Kidney glomerular epithelial cell (primary cell): ENCODE measurements at regions not wholly inside any gene's neighbourhood (a gene's known extent, or its start where the extent isn't known, plus 50 kb on each side); places are given as distances from the start of the nearest gene placed in this dataset.

Experiments used
- DNase-seq: peaks from one replicate; lab custom pipeline; 2025; lab: John Stamatoyannopoulos, UW

DNA sequence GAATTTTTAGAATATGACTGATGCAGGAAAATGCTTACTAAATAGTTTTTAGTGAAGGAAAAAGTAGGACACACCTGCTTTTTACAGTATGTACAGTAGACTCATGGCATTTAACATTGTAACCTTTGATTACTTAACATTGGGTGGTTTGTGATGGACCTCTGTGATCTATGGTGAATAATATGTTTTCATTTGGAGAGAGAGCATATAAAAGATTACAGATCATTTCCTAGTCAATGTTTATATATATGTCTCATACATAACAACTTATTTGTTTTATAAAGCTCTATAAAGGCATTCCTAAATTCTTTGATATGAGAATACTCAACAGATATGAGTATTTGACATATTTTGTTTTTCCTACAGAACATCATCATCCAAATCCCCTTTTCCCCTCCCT, 129.3 kb upstream of the PDE7B start:
- DNase-seq, result peak; percentile 60

GRCh38 chr6:135722679-135723078, 128.8 kb upstream of the PDE7B start:
- peak; percentile 98 for DNase-seq

DNA sequence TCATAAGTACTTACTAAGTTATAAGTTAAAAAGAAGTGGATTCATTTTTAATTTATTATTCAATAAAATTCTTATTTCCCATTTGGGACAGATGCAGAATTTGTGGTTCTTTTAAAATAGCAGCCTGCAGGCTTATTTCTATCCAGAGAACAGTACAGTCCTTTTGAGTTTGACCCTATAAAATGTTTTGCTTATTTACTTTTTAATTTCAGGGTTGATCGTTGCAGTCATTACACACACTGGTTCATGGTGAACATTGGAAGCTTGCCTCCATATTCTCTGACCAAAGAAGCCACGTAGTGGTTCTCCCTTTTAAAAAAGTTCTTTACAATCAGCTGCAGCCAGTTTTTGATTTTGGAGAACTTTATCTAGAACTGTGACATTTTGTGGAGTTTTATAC, 122.9 kb upstream of the PDE7B start:
- no peak for DNase-seq

DNA sequence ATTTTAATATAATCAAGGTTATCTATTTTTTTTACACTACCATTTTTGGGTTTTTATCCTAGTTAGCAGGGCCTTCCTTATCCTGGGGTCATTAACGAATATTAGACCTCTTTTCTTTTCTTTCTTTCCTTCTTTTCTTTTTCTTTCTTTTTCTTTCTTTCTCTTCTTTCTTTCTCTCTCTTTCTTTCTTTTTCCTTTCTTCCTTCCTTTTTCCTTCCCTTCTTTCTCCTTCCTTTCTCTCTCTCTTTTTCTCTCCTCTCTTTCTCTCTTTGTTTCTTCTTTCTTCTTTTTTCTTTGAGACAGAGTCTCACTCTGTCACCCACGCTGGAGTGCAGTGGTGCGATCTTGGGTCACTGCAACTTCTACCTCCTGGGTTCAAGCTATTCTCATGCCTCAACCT, 120.4 kb upstream of the PDE7B start:
- no peak for DNase-seq

GRCh38 chr6:135736351-135736750, 115.2 kb upstream of the PDE7B start:
- DNase-seq, result peak; percentile 15

GRCh38 chr6:135738636-135739035, 112.9 kb upstream of the PDE7B start:
- DNase-seq, result no peak

GRCh38 chr6:135739288-135739687, 112.2 kb upstream of the PDE7B start:
- DNase-seq, result no peak

DNA sequence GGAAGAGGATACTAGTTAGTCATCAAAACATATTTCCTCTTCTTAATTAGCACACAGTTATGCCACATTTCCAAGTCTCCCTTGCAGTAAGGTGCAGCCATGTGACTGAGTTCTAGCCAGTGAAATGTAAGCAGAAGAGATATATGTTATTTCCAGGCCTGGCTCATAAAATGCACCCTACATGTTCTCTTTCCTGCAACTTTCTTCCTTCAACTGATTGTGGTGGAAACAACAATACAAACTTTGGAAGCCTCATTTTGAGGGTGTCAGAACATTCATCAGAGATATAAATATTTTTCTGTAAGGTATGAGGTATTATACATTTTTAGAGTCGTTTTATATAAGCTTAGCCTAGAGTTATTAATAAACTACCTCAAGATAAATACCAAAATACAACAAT, 110.9 kb upstream of the PDE7B start:
- DNase-seq, result no peak

- no peak for DNase-seq
These were observed 108.0 kb upstream of the PDE7B start for GRCh38 chr6:135743476-135743875.

DNA sequence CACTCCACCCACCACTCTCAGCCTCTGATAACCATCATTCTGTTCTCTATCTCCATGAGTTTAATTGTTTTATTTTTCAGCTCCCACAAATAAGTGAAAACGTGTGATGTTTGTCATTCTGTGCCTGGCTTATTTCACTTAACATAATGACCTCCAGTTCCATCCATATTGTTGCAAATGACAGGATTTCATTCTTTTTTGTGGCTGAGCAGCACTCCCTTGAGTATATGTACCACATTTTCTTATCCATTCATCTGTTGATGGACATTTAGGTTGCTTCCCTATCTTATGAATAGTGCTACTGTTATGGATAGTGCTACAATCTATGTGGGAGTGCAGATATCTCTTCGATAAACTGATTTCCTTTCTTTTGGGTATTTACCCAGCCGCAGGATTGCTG, 103.3 kb upstream of the PDE7B start:
- DNase-seq, result no peak

DNA sequence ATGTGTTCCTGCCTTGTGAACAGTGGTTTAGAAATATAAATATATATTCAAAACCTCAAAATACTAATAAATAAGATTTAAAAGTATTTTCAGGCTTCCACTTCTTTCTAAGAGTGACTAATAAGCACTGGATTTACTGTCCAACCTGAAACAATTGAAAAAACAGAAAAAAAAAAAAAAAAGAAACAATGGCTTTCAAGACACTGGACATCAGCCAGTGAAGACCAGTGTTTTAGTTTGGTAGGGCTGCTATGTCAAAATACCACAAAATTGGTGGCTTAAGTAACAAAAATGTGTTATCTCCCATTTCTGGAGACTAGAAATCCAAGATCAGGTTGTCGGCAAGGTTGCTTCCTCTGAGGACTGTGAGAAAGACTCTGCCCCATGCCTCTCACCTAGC, 101.4 kb upstream of the PDE7B start:
- no peak for DNase-seq

DNA sequence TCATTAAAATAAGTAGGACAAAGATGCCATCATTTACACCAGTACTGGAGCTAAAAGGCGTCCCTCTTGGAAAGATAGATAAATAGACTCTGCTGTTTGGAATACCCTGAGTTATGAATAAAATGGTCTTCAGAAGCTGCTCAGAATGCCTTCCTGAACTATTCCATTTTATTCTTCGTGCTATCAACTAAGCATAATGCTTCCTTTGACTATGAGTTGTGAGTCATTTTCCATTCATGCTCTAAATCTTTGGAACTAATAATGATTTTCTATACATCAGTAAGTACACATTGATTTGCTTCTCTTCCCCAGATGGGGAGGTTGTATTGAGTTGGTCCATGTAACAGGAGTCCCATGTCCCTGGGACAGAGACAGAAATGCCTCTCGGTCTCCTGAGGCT, 98.3 kb upstream of the PDE7B start:
- DNase-seq, result no peak

DNA sequence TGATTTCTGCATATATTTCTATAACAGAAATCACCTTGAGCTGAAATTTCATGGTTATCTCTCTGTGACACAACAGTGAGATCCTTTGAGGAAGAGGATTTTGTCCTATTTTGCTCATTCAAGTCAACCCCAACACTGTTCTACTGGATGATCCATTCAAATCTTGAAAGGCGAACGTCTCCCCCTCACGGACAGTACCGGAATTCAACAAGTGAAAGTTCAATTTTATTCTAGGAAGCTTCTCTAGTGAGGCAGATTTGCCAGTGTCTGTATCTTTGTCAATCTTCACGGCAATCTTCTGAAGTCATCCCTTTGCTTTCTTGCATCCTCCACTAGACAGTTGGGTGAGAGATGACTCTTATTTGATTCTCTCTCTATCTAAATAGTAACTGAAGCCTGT, 91.7 kb upstream of the PDE7B start:
- no peak for DNase-seq

GRCh38 chr6:135774006-135774405, 77.5 kb upstream of the PDE7B start:
- DNase-seq, result no peak

DNA sequence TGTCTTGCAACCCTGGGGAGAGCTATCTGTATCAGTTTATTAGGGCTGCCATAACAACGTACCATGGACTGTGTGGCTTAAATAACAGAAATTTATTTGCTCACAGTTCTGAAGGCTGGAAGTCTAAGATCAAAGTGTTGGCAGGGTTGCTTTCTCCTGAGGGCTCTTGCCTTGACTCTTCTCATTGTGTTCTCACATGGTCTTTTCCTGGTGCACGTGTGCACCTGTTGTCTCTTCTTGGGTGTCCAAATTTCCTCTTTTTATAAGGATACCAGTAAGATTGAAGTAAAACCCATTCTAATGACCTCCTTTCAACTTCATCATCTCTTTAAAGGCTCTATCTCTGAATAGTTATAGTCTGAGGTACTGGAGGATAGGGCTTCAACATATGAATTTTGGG, 72.3 kb upstream of the PDE7B start:
- no peak for DNase-seq

DNA sequence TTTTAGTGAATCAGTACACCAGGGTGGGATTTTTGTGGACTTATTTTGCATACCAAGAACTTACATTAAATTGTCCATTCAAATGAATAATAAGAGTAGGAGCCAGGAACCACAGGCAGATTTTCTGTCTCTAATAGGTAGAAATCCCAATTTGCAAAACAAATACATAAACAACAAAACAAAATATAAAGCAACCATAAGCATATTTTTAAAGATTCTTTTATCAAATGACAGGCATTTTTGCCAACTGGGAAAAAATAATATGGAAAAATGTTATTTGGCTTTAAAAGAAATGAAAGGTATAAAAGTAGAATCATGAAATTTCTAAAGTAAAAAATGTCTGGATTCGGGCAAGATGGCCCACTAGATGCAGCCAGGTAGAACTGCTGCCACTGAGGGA, 71.2 kb upstream of the PDE7B start:
- DNase-seq, result no peak

- DNase-seq, result no peak
These were observed 69.0 kb upstream of the PDE7B start for GRCh38 chr6:135782546-135782945.

DNA sequence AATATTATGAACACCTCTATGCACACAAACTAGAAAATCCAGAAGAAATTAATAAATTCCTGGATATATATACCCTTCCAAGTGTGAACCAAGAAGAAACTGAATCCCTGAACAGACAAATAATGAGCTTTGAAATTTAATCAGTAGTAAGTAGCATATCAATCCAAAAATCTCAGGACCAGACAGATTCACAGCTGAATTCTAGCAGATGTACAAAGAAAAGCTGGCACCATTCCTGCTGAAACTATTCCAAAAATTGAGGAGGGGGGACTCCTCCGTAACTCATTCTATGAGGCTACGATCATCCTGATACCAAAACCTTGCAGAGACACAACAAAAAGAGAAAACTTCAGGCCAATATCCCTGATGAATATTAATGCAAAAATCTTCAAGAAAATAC, 67.0 kb upstream of the PDE7B start:
- DNase-seq, result no peak

DNA sequence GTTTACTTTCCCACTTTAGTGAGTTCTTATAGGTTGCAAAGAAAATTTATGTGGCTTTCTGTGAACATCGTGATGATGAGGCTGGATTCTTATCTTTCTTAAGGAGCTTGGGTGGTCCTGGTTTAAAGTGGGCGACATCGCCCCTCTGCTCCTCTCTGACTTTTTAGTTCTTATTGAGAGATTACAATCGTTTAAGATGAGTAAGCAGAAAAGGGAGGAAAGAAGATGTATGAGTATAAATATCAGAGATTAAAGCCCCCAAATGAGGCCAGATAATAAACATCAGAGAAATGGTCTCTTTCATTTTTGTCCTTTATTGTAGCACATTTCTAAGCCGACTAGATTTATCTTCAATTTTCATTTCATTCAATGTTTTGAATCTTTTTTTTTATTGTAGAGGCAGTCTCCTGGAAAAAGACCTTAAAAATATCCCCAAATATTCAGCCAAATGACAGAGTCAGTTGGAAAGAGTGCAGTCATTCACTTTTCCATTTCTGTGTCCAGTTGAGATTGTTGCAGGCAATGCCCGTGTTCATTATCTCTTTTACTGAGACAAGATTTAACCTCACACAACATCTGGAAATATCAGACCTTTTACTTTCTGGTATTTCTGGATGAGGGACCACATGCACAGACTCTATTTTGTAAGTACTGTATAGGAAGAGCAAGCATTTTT, 62.0 kb upstream of the PDE7B start:
- no peak for DNase-seq

DNA sequence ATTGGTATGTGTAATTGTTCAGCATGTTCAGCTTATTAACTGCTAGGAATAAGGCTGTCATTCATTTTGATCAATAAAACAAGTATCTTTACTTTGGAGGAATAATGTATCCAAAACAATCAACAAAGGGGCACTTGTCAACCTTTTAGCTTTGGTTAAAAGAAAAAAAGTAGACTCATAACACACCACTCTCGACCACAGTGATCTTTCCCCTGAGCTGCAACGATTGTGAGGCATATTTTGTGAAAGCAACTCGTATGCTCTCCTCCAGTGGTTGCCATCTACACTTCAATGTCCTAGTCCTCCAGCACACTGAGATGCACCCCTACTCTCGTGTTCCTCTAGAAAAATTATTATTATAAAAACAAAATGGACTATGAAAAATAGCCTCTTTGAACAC, 60.1 kb upstream of the PDE7B start:
- DNase-seq, result no peak

DNA sequence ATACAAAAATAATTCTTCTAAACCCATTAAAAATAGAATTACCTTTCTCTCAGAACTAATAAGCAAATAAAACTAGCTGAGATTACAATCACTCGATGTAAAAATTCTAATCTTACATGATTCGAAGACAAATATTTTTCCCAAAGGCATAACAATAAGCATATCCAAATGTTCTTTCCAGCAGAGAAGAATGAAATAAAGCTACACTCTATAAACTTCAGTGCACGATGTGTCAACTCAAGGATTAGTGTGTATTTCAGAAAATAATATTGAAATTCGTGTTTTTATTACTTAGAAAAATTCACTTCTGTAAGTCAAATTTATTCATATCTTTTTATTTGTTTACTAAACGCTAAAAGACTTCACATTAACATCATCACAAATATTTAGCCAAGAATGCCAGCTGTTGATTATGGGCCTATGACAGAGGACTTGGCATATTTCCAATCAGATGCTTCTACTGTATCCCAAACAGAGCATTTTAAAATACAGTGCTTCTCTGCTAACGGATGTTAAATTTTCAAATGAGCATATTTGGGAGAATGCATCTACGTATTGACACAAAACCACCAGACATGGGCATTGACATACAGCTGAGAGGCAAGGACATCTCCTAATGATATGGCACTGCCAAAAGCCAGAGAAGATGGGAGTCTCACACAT, 54.7 kb upstream of the PDE7B start:
- no peak for DNase-seq

GRCh38 chr6:135797361-135797760, 54.1 kb upstream of the PDE7B start:
- no peak for DNase-seq

DNA sequence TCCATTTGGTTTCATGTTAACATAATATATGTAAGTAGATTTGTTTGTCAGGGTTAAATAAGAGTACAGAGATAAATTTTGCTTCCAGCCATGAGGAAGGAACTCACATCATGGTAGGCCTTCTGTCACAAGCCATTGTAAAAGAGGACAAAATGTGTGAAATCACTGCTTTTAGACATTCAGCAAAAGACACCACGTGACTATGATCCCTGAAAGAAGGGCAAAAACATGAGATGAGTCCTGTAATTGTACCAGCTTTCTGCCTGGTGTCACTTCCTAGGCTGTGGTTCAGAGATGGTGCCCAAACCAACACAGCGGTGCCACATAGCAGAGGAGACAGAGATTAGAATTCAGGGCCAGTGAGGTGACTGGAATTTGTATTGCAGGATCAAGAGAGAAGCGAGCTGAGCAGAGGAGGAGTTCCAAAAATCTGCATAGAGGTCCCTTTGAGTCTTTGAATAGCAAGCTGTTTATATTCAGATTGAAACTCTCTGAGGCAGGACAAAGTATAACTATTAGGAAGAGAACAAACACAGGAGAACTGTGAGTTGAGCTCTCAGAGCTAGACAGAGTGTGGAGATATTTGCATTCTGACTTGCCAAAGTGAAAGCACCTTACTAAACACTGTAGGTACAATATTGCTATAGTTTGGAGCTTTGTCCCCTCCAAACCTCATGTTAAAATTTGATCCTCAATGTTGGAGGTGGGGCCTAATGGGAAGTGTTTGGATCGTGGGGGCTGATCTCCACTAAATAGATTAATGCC, 52.6 kb upstream of the PDE7B start:
- no peak for DNase-seq
